Naive thymus-derived CD8-positive, alpha-beta T cell (primary cell): ENCODE measurements at regions not wholly inside any gene's neighbourhood (a gene's known extent, or its start where the extent isn't known, plus 50 kb on each side); places are given as distances from the start of the nearest gene placed in this dataset.
"Not testable (repeated sequence)": the region's sequence is repeated elsewhere in the genome, so short reads cannot be mapped to it uniquely, and the experiment has no call there.

ENCODE experiments used
- ATAC-seq, 2 donors: fragments of 150-1000 bp; cut with Tn5 transposase in 1 of 2; sonication (Bioruptor Pico), chemical (Tn5 transposase) in 1 of 2; 1 replicate in 1 of 2; 2 replicates in 1 of 2; pipeline ENCODE4 v1.10.0; 2021; ENCODE audit warnings: mild to moderate bottlenecking in 2 of 2, moderate library complexity in 2 of 2
- POLR2A ChIA-PET: fragments of 350-600 bp; sonication (Branson Sonifier 250); formaldehyde crosslinking; loops from one replicate; lab custom pipeline; 2021; ENCODE audit warnings: antibody characterized with exemption; lab: Charles Lee
- DNase-seq, 10 donors: peaks; one replicate each; pipeline versions ENCODE4 v3.0.0 to v3.0.0-alpha.2; 2020 to 2022
- H3K27ac Mint-ChIP-seq, 10 donors: one replicate each; pipeline ENCODE4 v1.8.0; 2020 to 2022; ENCODE audit warnings: mild to moderate bottlenecking in 10 of 10, mixed read lengths in 10 of 10, moderate library complexity in 4 of 10, inconsistent platforms in 1 of 10
- H3K27me3 Mint-ChIP-seq, 5 donors: one replicate each; pipeline ENCODE4 v1.8.0; 2021 to 2022; ENCODE audit warnings: mixed read lengths in 5 of 5
- H3K36me3 Mint-ChIP-seq, 3 donors: one replicate each; pipeline ENCODE4 v1.8.0; 2020 to 2022; ENCODE audit warnings: mixed read lengths in 3 of 3, mild to moderate bottlenecking in 2 of 3, inconsistent platforms in 1 of 3
- H3K4me1 Mint-ChIP-seq, 4 donors: one replicate each; pipeline ENCODE4 v1.8.0; 2021 to 2022; ENCODE audit warnings: mixed read lengths in 4 of 4
- H3K4me3 Mint-ChIP-seq, 10 donors: one replicate each; pipeline ENCODE4 v1.8.0; 2020 to 2022; ENCODE audit warnings: mild to moderate bottlenecking in 10 of 10, mixed read lengths in 10 of 10, moderate library complexity in 6 of 10, inconsistent platforms in 1 of 10
- H3K9me3 Mint-ChIP-seq, 9 donors: one replicate each; pipeline ENCODE4 v1.8.0; 2020 to 2022; ENCODE audit warnings: mixed read lengths in 9 of 9, mild to moderate bottlenecking in 3 of 9, inconsistent platforms in 1 of 9, moderate library complexity in 1 of 9

GRCh38 chr2:111257607-111258006, 136.9 kb downstream of the BCL2L11 start:
- H3K36me3 Mint-ChIP-seq, H3K4me1 Mint-ChIP-seq, POLR2A ChIA-PET, ATAC-seq, H3K27me3 Mint-ChIP-seq, H3K4me3 Mint-ChIP-seq, DNase-seq, H3K9me3 Mint-ChIP-seq, H3K27ac Mint-ChIP-seq: not testable (repeated sequence)

- H3K4me1 Mint-ChIP-seq, H3K9me3 Mint-ChIP-seq, ATAC-seq, H3K36me3 Mint-ChIP-seq, DNase-seq, H3K4me3 Mint-ChIP-seq, POLR2A ChIA-PET, H3K27ac Mint-ChIP-seq, H3K27me3 Mint-ChIP-seq: not testable (repeated sequence)
Measured at GRCh38 chr2:111258318-111258717, 137.6 kb downstream of the BCL2L11 start.

- DNase-seq, POLR2A ChIA-PET: not testable (repeated sequence)
Measured at GRCh38 chr2:111262627-111263379, 142.1 kb downstream of the BCL2L11 start.

GRCh38 chr2:111263380-111264017, 142.8 kb downstream of the BCL2L11 start:
- H3K36me3 Mint-ChIP-seq, H3K27ac Mint-ChIP-seq, H3K4me1 Mint-ChIP-seq, H3K27me3 Mint-ChIP-seq, DNase-seq, POLR2A ChIA-PET, H3K4me3 Mint-ChIP-seq, H3K9me3 Mint-ChIP-seq, ATAC-seq: not testable (repeated sequence)

More at GRCh38 chr2:111262627-111263379, 142.1 kb downstream of the BCL2L11 start:
- H3K4me3 Mint-ChIP-seq, H3K27ac Mint-ChIP-seq, H3K27me3 Mint-ChIP-seq, H3K4me1 Mint-ChIP-seq, H3K9me3 Mint-ChIP-seq, ATAC-seq, H3K36me3 Mint-ChIP-seq: not testable (repeated sequence)

- DNase-seq: peak in 1 of 10 donors; percentile 43
- H3K9me3 Mint-ChIP-seq, H3K27ac Mint-ChIP-seq, ATAC-seq, H3K27me3 Mint-ChIP-seq, H3K4me1 Mint-ChIP-seq, POLR2A ChIA-PET, H3K36me3 Mint-ChIP-seq, H3K4me3 Mint-ChIP-seq: not testable (repeated sequence)
Measured at GRCh38 chr2:111264956-111265355, 144.2 kb downstream of the BCL2L11 start.

GRCh38 chr2:111266556-111266955, 145.8 kb downstream of the BCL2L11 start:
- H3K4me1 Mint-ChIP-seq, H3K36me3 Mint-ChIP-seq, H3K9me3 Mint-ChIP-seq, H3K4me3 Mint-ChIP-seq, ATAC-seq, H3K27me3 Mint-ChIP-seq, POLR2A ChIA-PET, H3K27ac Mint-ChIP-seq, DNase-seq: not testable (repeated sequence)

- H3K9me3 Mint-ChIP-seq, H3K36me3 Mint-ChIP-seq, POLR2A ChIA-PET, H3K27ac Mint-ChIP-seq, H3K4me3 Mint-ChIP-seq, H3K4me1 Mint-ChIP-seq, H3K27me3 Mint-ChIP-seq, ATAC-seq: not testable (repeated sequence)
- peak in 1 of 10 donors; percentile 45 for DNase-seq
Measured at GRCh38 chr2:111267038-111267437, 146.3 kb downstream of the BCL2L11 start.

- H3K27ac Mint-ChIP-seq, H3K27me3 Mint-ChIP-seq, H3K9me3 Mint-ChIP-seq, H3K36me3 Mint-ChIP-seq, H3K4me1 Mint-ChIP-seq, H3K4me3 Mint-ChIP-seq, ATAC-seq, POLR2A ChIA-PET, DNase-seq: not testable (repeated sequence)
Measured at GRCh38 chr2:111269761-111270323, 149.1 kb downstream of the BCL2L11 start.

- H3K27me3 Mint-ChIP-seq: not testable (repeated sequence)
Measured at GRCh38 chr2:111270569-111270968, 149.9 kb downstream of the BCL2L11 start.

GRCh38 chr2:111271647-111272304, 151.1 kb downstream of the BCL2L11 start:
- DNase-seq, H3K27me3 Mint-ChIP-seq, H3K4me3 Mint-ChIP-seq, ATAC-seq, H3K4me1 Mint-ChIP-seq, H3K27ac Mint-ChIP-seq, H3K36me3 Mint-ChIP-seq, POLR2A ChIA-PET, H3K9me3 Mint-ChIP-seq: not testable (repeated sequence)

More at GRCh38 chr2:111270569-111270968, 149.9 kb downstream of the BCL2L11 start:
- H3K27ac Mint-ChIP-seq, POLR2A ChIA-PET, DNase-seq, H3K4me1 Mint-ChIP-seq, ATAC-seq, H3K4me3 Mint-ChIP-seq, H3K9me3 Mint-ChIP-seq, H3K36me3 Mint-ChIP-seq: not testable (repeated sequence)

GRCh38 chr2:111273007-111273406, 152.3 kb downstream of the BCL2L11 start:
- H3K4me1 Mint-ChIP-seq, POLR2A ChIA-PET, H3K36me3 Mint-ChIP-seq, H3K27ac Mint-ChIP-seq, DNase-seq, H3K9me3 Mint-ChIP-seq, H3K27me3 Mint-ChIP-seq, H3K4me3 Mint-ChIP-seq, ATAC-seq: not testable (repeated sequence)

GRCh38 chr2:111275047-111275853, 154.5 kb downstream of the BCL2L11 start:
- H3K27me3 Mint-ChIP-seq, H3K4me3 Mint-ChIP-seq, ATAC-seq, H3K9me3 Mint-ChIP-seq, H3K36me3 Mint-ChIP-seq, POLR2A ChIA-PET, DNase-seq, H3K4me1 Mint-ChIP-seq, H3K27ac Mint-ChIP-seq: not testable (repeated sequence)
